ENCODE measurements at regions not wholly inside any gene's neighbourhood (a gene's known extent, or its start where the extent isn't known, plus 50 kb on each side); places are given as distances from the start of the nearest gene placed in this dataset.

GRCh38 chr7:106793015-106793975 is 71.8 kb upstream of the PIK3CG start:
- in situ Hi-C loops (cut with MboI; ENCODE audit: low pct_unique_long_range_greater_than_20kb, low sequenced_read_pairs) = loop anchor here (25.0 kb wide), 1 partner anchor 344 kb away; no protein-coding TSS in a partner anchor
- peak; percentile 28 for DNase-seq

GRCh38 chr7:106794276-106795083 is 70.6 kb upstream of the PIK3CG start:
- DNase-seq = no peak
- in situ Hi-C loops (cut with MboI; ENCODE audit: low pct_unique_long_range_greater_than_20kb, low sequenced_read_pairs) = loop anchor here (25.0 kb wide), 1 partner anchor 343 kb away; no protein-coding TSS in a partner anchor

GRCh38 chr7:106795084-106795876 is 69.8 kb upstream of the PIK3CG start:
- DNase-seq = no peak
- in situ Hi-C loops (cut with MboI; ENCODE audit: low pct_unique_long_range_greater_than_20kb, low sequenced_read_pairs) = loop anchor here (25.0 kb wide), 1 partner anchor 342 kb away; no protein-coding TSS in a partner anchor

- DNase-seq = no peak
- in situ Hi-C loops (cut with MboI; ENCODE audit: low pct_unique_long_range_greater_than_20kb, low sequenced_read_pairs) = loop anchor here (25.0 kb wide), 1 partner anchor 341 kb away; no protein-coding TSS in a partner anchor
Measured at GRCh38 chr7:106795877-106796231, 69.2 kb upstream of the PIK3CG start.

GRCh38 chr7:106797937-106798336 is 67.1 kb upstream of the PIK3CG start:
- DNase-seq = no peak
- in situ Hi-C loops (cut with MboI; ENCODE audit: low pct_unique_long_range_greater_than_20kb, low sequenced_read_pairs) = loop anchor here (25.0 kb wide), 1 partner anchor 339 kb away; no protein-coding TSS in a partner anchor

GRCh38 chr7:106802589-106802988 is 62.5 kb upstream of the PIK3CG start:
- DNase-seq = no peak
- in situ Hi-C loops (cut with MboI; ENCODE audit: low pct_unique_long_range_greater_than_20kb, low sequenced_read_pairs) = no loop called here

GRCh38 chr7:106806556-106806955 is 58.5 kb upstream of the PIK3CG start:
- DNase-seq = no peak
- in situ Hi-C loops (cut with MboI; ENCODE audit: low pct_unique_long_range_greater_than_20kb, low sequenced_read_pairs) = no loop called here

- in situ Hi-C loops (cut with MboI; ENCODE audit: low pct_unique_long_range_greater_than_20kb, low sequenced_read_pairs) = no loop called here
Measured at GRCh38 chr7:106807474-106807873, 57.6 kb upstream of the PIK3CG start.

GRCh38 chr7:106808967-106809635 is 56.0 kb upstream of the PIK3CG start:
- in situ Hi-C loops (cut with MboI; ENCODE audit: low pct_unique_long_range_greater_than_20kb, low sequenced_read_pairs) = no loop called here
- DNase-seq = no peak

More at GRCh38 chr7:106807474-106807873, 57.6 kb upstream of the PIK3CG start:
- no peak for DNase-seq

- in situ Hi-C loops (cut with MboI; ENCODE audit: low pct_unique_long_range_greater_than_20kb, low sequenced_read_pairs) = no loop called here
- DNase-seq = no peak
Measured at GRCh38 chr7:106811472-106811871, 53.6 kb upstream of the PIK3CG start.

- in situ Hi-C loops (cut with MboI; ENCODE audit: low pct_unique_long_range_greater_than_20kb, low sequenced_read_pairs) = no loop called here
Measured at GRCh38 chr7:106812027-106812643, 52.9 kb upstream of the PIK3CG start.

GRCh38 chr7:106813705-106814305 is 51.3 kb upstream of the PIK3CG start:
- in situ Hi-C loops (cut with MboI; ENCODE audit: low pct_unique_long_range_greater_than_20kb, low sequenced_read_pairs) = no loop called here
- DNase-seq = no peak

More at GRCh38 chr7:106812027-106812643, 52.9 kb upstream of the PIK3CG start:
- DNase-seq = no peak

- peak; percentile 12 for DNase-seq
- in situ Hi-C loops (cut with MboI; ENCODE audit: low pct_unique_long_range_greater_than_20kb, low sequenced_read_pairs) = no loop called here
Measured at GRCh38 chr7:106814887-106815286, 50.2 kb upstream of the PIK3CG start.

Data from KBM-7 (cell line).